SU-DHL-6 (cell line): ENCODE measurements at regions not wholly inside any gene's neighbourhood (a gene's known extent, or its start where the extent isn't known, plus 50 kb on each side); places are given as distances from the start of the nearest gene placed in this dataset.

Experiments
- H2AFZ ChIP-seq: fragments of 200-600 bp; sonication (generic); 2 replicates; pipeline ENCODE4 v1.6.1; 2014; ENCODE audit warnings: low read depth, mild to moderate bottlenecking, moderate library complexity, mixed read lengths, antibody characterized with exemption, low read length; ENCODE audit not compliant: severe bottlenecking
- H3F3A ChIP-seq: fragments of 200-600 bp; shearing (Covaris generic); 2 replicates; pipeline ENCODE4 v1.6.0; 2016; ENCODE audit warnings: antibody characterized with exemption, mild to moderate bottlenecking; ENCODE audit not compliant: insufficient read depth
- H3K27ac ChIP-seq: fragments of 200-600 bp; sonication (generic); 2 replicates; pipeline ENCODE4 v1.5.1; 2016; ENCODE audit warnings: low read depth, mild to moderate bottlenecking, low read length, moderate library complexity, mixed read lengths
- H3K27me3 ChIP-seq: fragments of 200-600 bp; sonication (generic), shearing (Covaris generic); 2 replicates; pipeline ENCODE4 v1.6.0; 2014; ENCODE audit warnings: mild to moderate bottlenecking, low read length
- H3K36me3 ChIP-seq: fragments of 200-600 bp; sonication (generic); 2 replicates; pipeline ENCODE4 v1.6.1; 2014; ENCODE audit warnings: mild to moderate bottlenecking, low read length, mixed read lengths
- H3K4me2 ChIP-seq: fragments of 300-600, 200-600 bp; shearing (Covaris generic), sonication (generic); 2 replicates; pipeline ENCODE4 v1.6.0; 2014; ENCODE audit warnings: low read length, low read depth, mild to moderate bottlenecking; ENCODE audit not compliant: poor library complexity, severe bottlenecking
- H3K4me3 ChIP-seq: fragments of 200-600 bp; sonication (generic); 2 replicates; pipeline ENCODE4 v1.5.1; 2014; ENCODE audit warnings: antibody characterized with exemption, low read length, mild to moderate bottlenecking, mixed read lengths; ENCODE audit not compliant: insufficient read depth, poor library complexity, severe bottlenecking
- H3K79me2 ChIP-seq: fragments of 200-600 bp; sonication (generic); 2 replicates; pipeline ENCODE4 v1.6.1; 2014; ENCODE audit warnings: mild to moderate bottlenecking, low read length, moderate library complexity; ENCODE audit not compliant: insufficient read depth
- H3K9ac ChIP-seq: fragments of 200-600 bp; sonication (generic); 2 replicates; pipeline ENCODE4 v1.7.0; 2014; ENCODE audit warnings: mild to moderate bottlenecking, low read length
- H3K9me2 ChIP-seq: fragments of 200-600 bp; sonication (generic); replicated peaks from 2 replicates; pipeline ENCODE4 v1.6.1; 2014; ENCODE audit warnings: low read length; ENCODE audit not compliant: insufficient read depth
- H3K9me3 ChIP-seq: fragments of 200-600 bp; sonication (generic); 2 replicates; pipeline ENCODE4 v1.6.1; 2014; ENCODE audit warnings: low read length, mixed read lengths; ENCODE audit not compliant: insufficient read depth
- H4K20me1 ChIP-seq: fragments of 200-600 bp; sonication (generic); 2 replicates; pipeline ENCODE4 v1.6.1; 2014; ENCODE audit warnings: low read depth, mild to moderate bottlenecking, antibody characterized with exemption, low read length, moderate library complexity, mixed read lengths
- EZH2phosphoT487 ChIP-seq: fragments of 200-600 bp; sonication (generic), shearing (Covaris generic); conservative IDR thresholded peaks from 2 replicates; pipeline ENCODE4 v1.6.1; 2018; ENCODE audit warnings: mild to moderate bottlenecking, antibody characterized with exemption, low read length, moderate library complexity, mixed read lengths
- TF ChIP-seq, protein P1 (sequence below): fragments of 200-600 bp; sonication (generic); IDR thresholded peaks from one replicate; pipeline ENCODE4 v1.5.1; 2017; ENCODE audit warnings: antibody characterized with exemption, mild to moderate bottlenecking, low read length, moderate library complexity; ENCODE audit not compliant: insufficient read depth, poor library complexity, severe bottlenecking

DNA sequence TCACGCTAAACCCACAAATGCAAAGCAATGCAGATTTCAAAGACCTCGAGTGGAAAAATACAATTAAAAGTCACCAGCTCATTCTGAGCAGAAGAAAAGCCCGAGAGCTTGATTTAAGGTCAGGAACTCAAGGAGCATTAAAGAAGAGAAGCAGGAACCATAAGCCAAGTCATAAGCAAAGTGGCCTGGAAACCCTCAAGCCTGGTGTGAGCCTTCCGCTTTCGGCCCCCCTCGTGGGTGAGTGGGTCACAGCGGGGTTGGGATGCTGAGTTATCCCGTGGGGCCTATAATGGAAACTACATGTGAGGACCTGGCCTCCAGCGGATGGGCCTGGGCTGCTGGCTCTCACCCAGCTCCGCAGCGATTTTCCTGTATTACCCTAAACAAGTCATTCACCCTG is 504.3 kb downstream of the RAB28 start:
- Histone ChIP-seq H3K4me3 (no peak overlapping the region), H3K27ac (no peak overlapping the region), H3F3A (no peaks in the 10 kb centered on the region), H2AFZ (no peak overlapping the region), H3K9ac (no peak overlapping the region), H3K27me3 (no peaks in the 10 kb centered on the region), H3K9me3 (no peaks in the 10 kb centered on the region), H4K20me1 (no peaks in the 10 kb centered on the region), H3K9me2 (no peaks in the 10 kb centered on the region), H3K36me3 (no peaks in the 10 kb centered on the region), H3K4me2 (no peak overlapping the region), H3K79me2 (no peaks in the 10 kb centered on the region)
- TF ChIP-seq EZH2phosphoT487, result no peak
- TF ChIP-seq, protein P1, sequence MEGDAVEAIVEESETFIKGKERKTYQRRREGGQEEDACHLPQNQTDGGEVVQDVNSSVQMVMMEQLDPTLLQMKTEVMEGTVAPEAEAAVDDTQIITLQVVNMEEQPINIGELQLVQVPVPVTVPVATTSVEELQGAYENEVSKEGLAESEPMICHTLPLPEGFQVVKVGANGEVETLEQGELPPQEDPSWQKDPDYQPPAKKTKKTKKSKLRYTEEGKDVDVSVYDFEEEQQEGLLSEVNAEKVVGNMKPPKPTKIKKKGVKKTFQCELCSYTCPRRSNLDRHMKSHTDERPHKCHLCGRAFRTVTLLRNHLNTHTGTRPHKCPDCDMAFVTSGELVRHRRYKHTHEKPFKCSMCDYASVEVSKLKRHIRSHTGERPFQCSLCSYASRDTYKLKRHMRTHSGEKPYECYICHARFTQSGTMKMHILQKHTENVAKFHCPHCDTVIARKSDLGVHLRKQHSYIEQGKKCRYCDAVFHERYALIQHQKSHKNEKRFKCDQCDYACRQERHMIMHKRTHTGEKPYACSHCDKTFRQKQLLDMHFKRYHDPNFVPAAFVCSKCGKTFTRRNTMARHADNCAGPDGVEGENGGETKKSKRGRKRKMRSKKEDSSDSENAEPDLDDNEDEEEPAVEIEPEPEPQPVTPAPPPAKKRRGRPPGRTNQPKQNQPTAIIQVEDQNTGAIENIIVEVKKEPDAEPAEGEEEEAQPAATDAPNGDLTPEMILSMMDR, result no peak

DNA sequence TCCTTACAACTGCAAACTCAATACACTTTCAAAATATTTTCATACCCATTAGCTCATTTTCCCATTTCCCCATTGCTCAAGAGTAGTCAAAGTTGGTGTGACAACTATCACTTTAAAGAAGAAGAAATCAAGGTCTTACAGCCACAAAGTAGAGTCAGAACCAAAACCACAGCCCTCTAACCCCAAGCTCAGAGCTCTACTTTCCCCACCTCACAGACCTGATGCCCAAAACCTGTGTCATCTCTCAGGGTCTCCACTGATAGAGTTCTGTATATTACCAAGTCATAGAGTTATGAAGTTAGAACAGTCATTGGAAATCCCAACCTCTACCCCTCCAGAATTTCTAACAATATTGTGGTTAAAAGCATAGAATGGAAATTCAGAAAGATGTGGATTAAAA is 505.8 kb downstream of the RAB28 start:
- Histone ChIP-seq H3K9ac (no peak overlapping the region), H3K27me3 (no peaks in the 10 kb centered on the region), H3K9me3 (no peaks in the 10 kb centered on the region), H3K9me2 (no peaks in the 10 kb centered on the region), H3K79me2 (no peaks in the 10 kb centered on the region), H4K20me1 (no peaks in the 10 kb centered on the region), H2AFZ (no peak overlapping the region), H3K4me2 (no peak overlapping the region), H3F3A (no peaks in the 10 kb centered on the region), H3K27ac (no peak overlapping the region), H3K4me3 (no peak overlapping the region), H3K36me3 (no peaks in the 10 kb centered on the region)
- no peak for TF ChIP-seq EZH2phosphoT487
- TF ChIP-seq, protein P1, result no peak

- Histone ChIP-seq H3K9ac (no peak overlapping the region), H3K4me2 (no peak overlapping the region), H3K36me3 (no peaks in the 10 kb centered on the region), H3K27ac (no peak overlapping the region), H4K20me1 (no peaks in the 10 kb centered on the region), H3K27me3 (no peaks in the 10 kb centered on the region), H3K9me3 (no peaks in the 10 kb centered on the region), H3K9me2 (no peaks in the 10 kb centered on the region), H2AFZ (no peak overlapping the region), H3K79me2 (no peaks in the 10 kb centered on the region), H3K4me3 (no peak overlapping the region), H3F3A (no peaks in the 10 kb centered on the region)
- TF ChIP-seq EZH2phosphoT487, result no peak
- TF ChIP-seq, protein P1, result no peak
Observed at GRCh38 chr4:12975511-12975910, 508.6 kb downstream of the RAB28 start.
